K562 (cell line): ENCODE measurements at regions not wholly inside any gene's neighbourhood (a gene's known extent, or its start where the extent isn't known, plus 50 kb on each side); places are given as distances from the start of the nearest gene placed in this dataset.

Experiments
- C11orf30 ChIP-seq: fragments of 450-650 bp; IDR thresholded peaks from 2 replicates; pipeline ENCODE4 v1.6.1; 2016; ENCODE audit warnings: low read depth, mild to moderate bottlenecking
- DPF2 ChIP-seq: fragments of 450-650 bp; IDR thresholded peaks from 2 replicates; pipeline ENCODE4 v1.6.1; 2016
- HMG20A ChIP-seq: fragments of 450-650 bp; formaldehyde crosslinking; conservative IDR thresholded peaks from 2 replicates; pipeline ENCODE4 v1.4.0; 2020; ENCODE audit warnings: mild to moderate bottlenecking, mixed read lengths
- MYNN ChIP-seq, 2 experiments: sonication (generic); formaldehyde crosslinking in 1 of 2; IDR thresholded peaks; 2 replicates each; pipeline versions ENCODE4 v1.5.0 to v1.6.1; 2016 to 2020; ENCODE audit warnings: antibody characterized with exemption in 1 of 2, missing genetic modification reagents in 1 of 2
- NCOA1 ChIP-seq: fragments of 450-650 bp; IDR thresholded peaks from 2 replicates; pipeline ENCODE4 v1.6.1; 2016; ENCODE audit warnings: low read depth
- NCOR1 ChIP-seq: fragments of 450-650 bp; IDR thresholded peaks from 2 replicates; pipeline ENCODE4 v1.6.1; 2016; ENCODE audit warnings: mild to moderate bottlenecking, moderate library complexity
- PTRF ChIP-seq: fragments of 450-650 bp; IDR thresholded peaks from 2 replicates; pipeline ENCODE4 v1.6.1; 2016; ENCODE audit warnings: mild to moderate bottlenecking, missing genetic modification characterization, missing compliant biosample characterization
- SMARCB1 ChIP-seq: IDR thresholded peaks from 2 replicates; pipeline ENCODE4 v1.6.1; 2011; ENCODE audit warnings: improper control_type of control experiment, low read depth; ENCODE audit not compliant: insufficient read length
- ZNF551 ChIP-seq: fragments of 250-450 bp; sonication (Bioruptor Pico); IDR thresholded peaks from 2 replicates; pipeline ENCODE4 v1.5.0; 2021; ENCODE audit warnings: mild to moderate bottlenecking, moderate library complexity
- TF ChIP-seq, protein P1 (sequence below), 2 experiments: fragments of 450-650 bp; IDR thresholded peaks; 2 replicates each; pipeline ENCODE4 v1.6.1; 2016
- TF ChIP-seq, protein P2 (sequence below): sonication (generic); formaldehyde crosslinking; IDR thresholded peaks from 2 replicates; pipeline ENCODE4 v1.8.1; 2022; ENCODE audit warnings: missing genetic modification reagents
- TF ChIP-seq, protein P3 (sequence below): sonication (generic); formaldehyde crosslinking; IDR thresholded peaks from 2 replicates; pipeline ENCODE4 v1.8.0; 2022; ENCODE audit warnings: missing genetic modification reagents, mild to moderate bottlenecking, borderline replicate concordance
- TF ChIP-seq, protein P4 (sequence below): sonication (generic); formaldehyde crosslinking; IDR thresholded peaks from 2 replicates; pipeline ENCODE4 v1.9.0; 2022; ENCODE audit warnings: mild to moderate bottlenecking, missing genetic modification reagents
- TF ChIP-seq, protein P5 (sequence below): fragments of 450-650 bp; formaldehyde crosslinking; conservative IDR thresholded peaks from 2 replicates; pipeline ENCODE4 v1.4.0; 2022; ENCODE audit warnings: mild to moderate bottlenecking, missing genetic modification characterization

DNA sequence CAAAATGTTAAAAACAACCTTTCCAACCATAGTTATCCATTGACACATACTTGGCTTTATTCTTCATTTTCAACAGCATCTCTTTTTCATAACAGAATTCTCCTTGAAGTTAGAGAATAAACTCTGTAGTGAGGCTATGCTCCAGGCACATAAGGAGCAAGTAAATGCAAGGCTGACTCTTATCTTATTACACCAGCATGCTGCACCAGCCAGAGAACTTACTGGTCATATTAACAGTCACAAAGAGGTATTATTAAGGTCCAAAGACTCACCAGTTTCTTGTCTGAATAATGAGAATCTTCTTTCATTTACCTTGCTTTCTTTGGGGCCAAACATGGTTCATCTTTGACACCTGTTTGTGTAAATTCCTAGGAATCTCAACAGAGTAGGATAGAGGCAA is 71.3 kb upstream of the IVNS1ABP start (continued):
- TF ChIP-seq, protein P1, sequence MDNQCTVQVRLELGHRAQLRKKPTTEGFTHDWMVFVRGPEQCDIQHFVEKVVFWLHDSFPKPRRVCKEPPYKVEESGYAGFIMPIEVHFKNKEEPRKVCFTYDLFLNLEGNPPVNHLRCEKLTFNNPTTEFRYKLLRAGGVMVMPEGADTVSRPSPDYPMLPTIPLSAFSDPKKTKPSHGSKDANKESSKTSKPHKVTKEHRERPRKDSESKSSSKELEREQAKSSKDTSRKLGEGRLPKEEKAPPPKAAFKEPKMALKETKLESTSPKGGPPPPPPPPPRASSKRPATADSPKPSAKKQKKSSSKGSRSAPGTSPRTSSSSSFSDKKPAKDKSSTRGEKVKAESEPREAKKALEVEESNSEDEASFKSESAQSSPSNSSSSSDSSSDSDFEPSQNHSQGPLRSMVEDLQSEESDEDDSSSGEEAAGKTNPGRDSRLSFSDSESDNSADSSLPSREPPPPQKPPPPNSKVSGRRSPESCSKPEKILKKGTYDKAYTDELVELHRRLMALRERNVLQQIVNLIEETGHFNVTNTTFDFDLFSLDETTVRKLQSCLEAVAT (IDR thresholded peaks at IDR 0.05), result 0 out of 4 replicates have a peak, but pooled peaks of 1 of the 2 experiments have one; percentile 26
- TF ChIP-seq NCOA1 (no peak), PTRF (tag) (no peak), SMARCB1 (no peak), DPF2 (peak; percentile 72), ZNF551 (CRISPR knock-in tag) (no peak), HMG20A (CRISPR knock-in tag) (0 out of 2 replicates have a peak, but pooled peaks have one; percentile 35), C11orf30 (no peak), NCOR1 (no peak), MYNN (IDR thresholded peaks at IDR 0.05) (0 out of 2 replicates have a peak, but pooled peaks have one; percentile 32), MYNN (CRISPR knock-in tag; IDR thresholded peaks at IDR 0.05) (no peak)
- TF ChIP-seq, protein P2, sequence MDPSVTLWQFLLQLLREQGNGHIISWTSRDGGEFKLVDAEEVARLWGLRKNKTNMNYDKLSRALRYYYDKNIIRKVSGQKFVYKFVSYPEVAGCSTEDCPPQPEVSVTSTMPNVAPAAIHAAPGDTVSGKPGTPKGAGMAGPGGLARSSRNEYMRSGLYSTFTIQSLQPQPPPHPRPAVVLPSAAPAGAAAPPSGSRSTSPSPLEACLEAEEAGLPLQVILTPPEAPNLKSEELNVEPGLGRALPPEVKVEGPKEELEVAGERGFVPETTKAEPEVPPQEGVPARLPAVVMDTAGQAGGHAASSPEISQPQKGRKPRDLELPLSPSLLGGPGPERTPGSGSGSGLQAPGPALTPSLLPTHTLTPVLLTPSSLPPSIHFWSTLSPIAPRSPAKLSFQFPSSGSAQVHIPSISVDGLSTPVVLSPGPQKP (CRISPR knock-in tag), result no peak
- TF ChIP-seq, protein P3, sequence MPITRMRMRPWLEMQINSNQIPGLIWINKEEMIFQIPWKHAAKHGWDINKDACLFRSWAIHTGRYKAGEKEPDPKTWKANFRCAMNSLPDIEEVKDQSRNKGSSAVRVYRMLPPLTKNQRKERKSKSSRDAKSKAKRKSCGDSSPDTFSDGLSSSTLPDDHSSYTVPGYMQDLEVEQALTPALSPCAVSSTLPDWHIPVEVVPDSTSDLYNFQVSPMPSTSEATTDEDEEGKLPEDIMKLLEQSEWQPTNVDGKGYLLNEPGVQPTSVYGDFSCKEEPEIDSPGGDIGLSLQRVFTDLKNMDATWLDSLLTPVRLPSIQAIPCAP, result no peak
- TF ChIP-seq, protein P4, sequence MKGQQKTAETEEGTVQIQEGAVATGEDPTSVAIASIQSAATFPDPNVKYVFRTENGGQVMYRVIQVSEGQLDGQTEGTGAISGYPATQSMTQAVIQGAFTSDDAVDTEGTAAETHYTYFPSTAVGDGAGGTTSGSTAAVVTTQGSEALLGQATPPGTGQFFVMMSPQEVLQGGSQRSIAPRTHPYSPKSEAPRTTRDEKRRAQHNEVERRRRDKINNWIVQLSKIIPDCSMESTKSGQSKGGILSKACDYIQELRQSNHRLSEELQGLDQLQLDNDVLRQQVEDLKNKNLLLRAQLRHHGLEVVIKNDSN (CRISPR knock-in tag), result no peak
- TF ChIP-seq, protein P5, sequence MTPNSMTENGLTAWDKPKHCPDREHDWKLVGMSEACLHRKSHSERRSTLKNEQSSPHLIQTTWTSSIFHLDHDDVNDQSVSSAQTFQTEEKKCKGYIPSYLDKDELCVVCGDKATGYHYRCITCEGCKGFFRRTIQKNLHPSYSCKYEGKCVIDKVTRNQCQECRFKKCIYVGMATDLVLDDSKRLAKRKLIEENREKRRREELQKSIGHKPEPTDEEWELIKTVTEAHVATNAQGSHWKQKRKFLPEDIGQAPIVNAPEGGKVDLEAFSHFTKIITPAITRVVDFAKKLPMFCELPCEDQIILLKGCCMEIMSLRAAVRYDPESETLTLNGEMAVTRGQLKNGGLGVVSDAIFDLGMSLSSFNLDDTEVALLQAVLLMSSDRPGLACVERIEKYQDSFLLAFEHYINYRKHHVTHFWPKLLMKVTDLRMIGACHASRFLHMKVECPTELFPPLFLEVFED (CRISPR knock-in tag), result no peak
